H1 (cell line): ENCODE measurements at regions not wholly inside any gene's neighbourhood (a gene's known extent, or its start where the extent isn't known, plus 50 kb on each side); places are given as distances from the start of the nearest gene placed in this dataset.

Source experiments
- CTCF ChIA-PET: fragments of 300-600 bp; sonication (Branson Sonifier 250); formaldehyde crosslinking; loops from one replicate; lab custom pipeline; 2021; ENCODE audit not compliant: partially characterized antibody; lab: Charles Lee
- POLR2A ChIA-PET: fragments of 300-600 bp; sonication (Branson Sonifier 250); formaldehyde crosslinking; loops from one replicate; lab custom pipeline; 2021; ENCODE audit warnings: inconsistent platforms; ENCODE audit not compliant: partially characterized antibody; lab: Charles Lee
- DNase-seq, 2 experiments: peaks; one replicate each; pipeline versions ENCODE4 v3.0.0 to v3.0.0-alpha.2; 2010 to 2022; ENCODE audit warnings: low spot score in 2 of 2, low read depth in 1 of 2, mixed read lengths in 1 of 2
- FAIRE-seq: peaks from 2 replicates; lab custom pipeline; 2011; peaks lifted over from hg19 to GRCh38; lab: Jason Lieb, UNC
- H2AFZ ChIP-seq: 2 replicates; pipeline ENCODE4 v1.8.1; 2012; ENCODE audit warnings: low read length, inconsistent platforms
- H2AK5ac ChIP-seq: 2 replicates; pipeline ENCODE4 v1.6.1; 2013; ENCODE audit warnings: low read depth, low read length
- H2BK120ac ChIP-seq: replicated peaks from 2 replicates; pipeline ENCODE3; 2013; ENCODE audit warnings: low read depth, low read length, inconsistent platforms
- H2BK12ac ChIP-seq: 2 replicates; pipeline ENCODE4 v1.6.1; 2013; ENCODE audit warnings: low read depth, low read length
- H2BK15ac ChIP-seq: 2 replicates; pipeline ENCODE4 v1.6.1; 2013; ENCODE audit warnings: low read length
- H2BK20ac ChIP-seq: 2 replicates; pipeline ENCODE4 v1.6.1; 2013; ENCODE audit warnings: low read length
- H2BK5ac ChIP-seq: 2 replicates; pipeline ENCODE4 v1.6.1; 2013; ENCODE audit warnings: low read depth, low read length
- H3K14ac ChIP-seq: 2 replicates; pipeline ENCODE4 v1.6.1; 2013; ENCODE audit warnings: inconsistent platforms; ENCODE audit not compliant: insufficient read length
- H3K18ac ChIP-seq: 2 replicates; pipeline ENCODE4 v1.6.1; 2013; ENCODE audit warnings: low read length; ENCODE audit errors: extremely low read depth
- H3K23ac ChIP-seq: 2 replicates; pipeline ENCODE4 v1.6.1; 2013; ENCODE audit warnings: inconsistent platforms; ENCODE audit not compliant: insufficient read length
- H3K23me2 ChIP-seq: 2 replicates; pipeline ENCODE4 v1.6.1; 2013; ENCODE audit warnings: low read depth, low read length
- H3K27ac ChIP-seq: 2 replicates; pipeline ENCODE4 v1.6.1; 2011; ENCODE audit warnings: low read depth, low read length, inconsistent platforms
- H3K27me3 ChIP-seq, 4 experiments: replicated peaks in 1 of 4; 1 replicate in 1 of 4; 2 replicates in 3 of 4; pipeline versions ENCODE4 v1.6.1 to v1.8.1; 2011 to 2013; ENCODE audit warnings: low read length in 3 of 4, mild to moderate bottlenecking in 3 of 4, inconsistent platforms in 2 of 4, mixed read lengths in 2 of 4, moderate library complexity in 1 of 4; ENCODE audit not compliant: control insufficient read depth in 3 of 4, insufficient read depth in 3 of 4; ENCODE audit errors: extremely low read depth in 1 of 4
- H3K36me3 ChIP-seq, 4 experiments: 2 replicates each; pipeline versions ENCODE4 v1.6.1 to v1.8.1; 2011 to 2013; ENCODE audit warnings: mild to moderate bottlenecking in 4 of 4, low read length in 3 of 4, moderate library complexity in 2 of 4, control low read depth in 1 of 4, inconsistent platforms in 1 of 4; ENCODE audit not compliant: insufficient read depth in 4 of 4, control insufficient read depth in 2 of 4
- H3K4ac ChIP-seq: replicated peaks from 2 replicates; pipeline ENCODE3; 2013; ENCODE audit warnings: low read length, low read depth, mixed read lengths, inconsistent platforms; ENCODE audit not compliant: insufficient read length
- H3K4me1 ChIP-seq, 4 experiments: replicated peaks in 1 of 4; 1 replicate in 1 of 4; 2 replicates in 3 of 4; pipeline versions ENCODE4 v1.6.1 to v1.8.1; 2011 to 2013; ENCODE audit warnings: low read length in 3 of 4, inconsistent platforms in 2 of 4, mixed read lengths in 1 of 4; ENCODE audit not compliant: insufficient read depth in 4 of 4, control insufficient read depth in 3 of 4
- H3K4me2 ChIP-seq, 2 experiments: 2 replicates each; pipeline versions ENCODE4 v1.6.1 to v1.8.1; 2011 to 2013; ENCODE audit warnings: low read depth in 2 of 2, low read length in 2 of 2, control low read depth in 1 of 2, inconsistent platforms in 1 of 2, mild to moderate bottlenecking in 1 of 2; ENCODE audit not compliant: insufficient read depth in 1 of 2
- H3K4me3 ChIP-seq, 4 experiments: fragments of 200-600, 300-600 bp in 1 of 4; sonication (generic), shearing (Covaris generic), sonication (Bioruptor Twin) in 1 of 4; 2 replicates each; pipeline versions ENCODE4 v1.5.1 to v1.8.1; 2011 to 2016; ENCODE audit warnings: low read length in 4 of 4, low read depth in 3 of 4, control low read depth in 2 of 4, inconsistent platforms in 2 of 4, mild to moderate bottlenecking in 2 of 4, mixed read lengths in 1 of 4, moderate library complexity in 1 of 4; ENCODE audit not compliant: insufficient read depth in 2 of 4; ENCODE audit errors: extremely low read depth in 1 of 4
- H3K56ac ChIP-seq: replicated peaks from 2 replicates; pipeline ENCODE3; 2013; ENCODE audit warnings: low read depth, mild to moderate bottlenecking, mixed read lengths, low read length, inconsistent platforms; ENCODE audit not compliant: insufficient read length
- H3K79me1 ChIP-seq: 2 replicates; pipeline ENCODE4 v1.6.1; 2013; ENCODE audit warnings: low read depth, low read length, control low read depth
- H3K79me2 ChIP-seq, 2 experiments: 2 replicates each; pipeline versions ENCODE4 v1.6.1 to v1.8.1; 2012 to 2013; ENCODE audit warnings: low read length in 2 of 2, mild to moderate bottlenecking in 2 of 2, inconsistent platforms in 1 of 2; ENCODE audit not compliant: insufficient read depth in 2 of 2, control insufficient read depth in 1 of 2
- H3K9ac ChIP-seq, 4 experiments: replicated peaks in 1 of 4; 1 replicate in 1 of 4; 2 replicates in 3 of 4; pipeline versions ENCODE4 v1.6.1 to v1.8.1; 2011 to 2013; ENCODE audit warnings: low read depth in 3 of 4, low read length in 3 of 4, control low read depth in 2 of 4, mild to moderate bottlenecking in 2 of 4, moderate library complexity in 2 of 4, inconsistent platforms in 1 of 4; ENCODE audit errors: extremely low read depth in 1 of 4
- H3K9me3 ChIP-seq, 2 experiments: 2 replicates each; pipeline versions ENCODE4 v1.6.1 to v1.8.1; 2012 to 2013; ENCODE audit warnings: mild to moderate bottlenecking in 2 of 2, moderate library complexity in 2 of 2, control low read depth in 1 of 2, inconsistent platforms in 1 of 2, low read depth in 1 of 2, low read length in 1 of 2, mixed read lengths in 1 of 2; ENCODE audit not compliant: insufficient read depth in 2 of 2
- H4K20me1 ChIP-seq, 2 experiments: replicated peaks in 1 of 2; 2 replicates each; pipeline versions ENCODE3 to v1.8.1; 2011 to 2013; ENCODE audit warnings: inconsistent platforms in 2 of 2, low read length in 2 of 2, mild to moderate bottlenecking in 1 of 2; ENCODE audit not compliant: insufficient read depth in 2 of 2, control insufficient read depth in 1 of 2
- H4K5ac ChIP-seq: 2 replicates; pipeline ENCODE4 v1.6.1; 2013; ENCODE audit warnings: low read length, low read depth, mixed read lengths, inconsistent platforms; ENCODE audit not compliant: insufficient read length
- H4K8ac ChIP-seq: 2 replicates; pipeline ENCODE4 v1.8.0; 2013; ENCODE audit warnings: mild to moderate bottlenecking, moderate library complexity, low read length, inconsistent platforms; ENCODE audit not compliant: insufficient read depth; ENCODE audit errors: extremely low read depth
- H4K91ac ChIP-seq: replicated peaks from 2 replicates; pipeline ENCODE3; 2013; ENCODE audit warnings: low read length, mixed read lengths, inconsistent platforms; ENCODE audit not compliant: insufficient read length
- ATF3 ChIP-seq: IDR thresholded peaks from 2 replicates; pipeline ENCODE4 v1.6.1; 2011; ENCODE audit warnings: low read depth, mild to moderate bottlenecking, low read length; ENCODE audit not compliant: insufficient read depth
- BRCA1 ChIP-seq: IDR thresholded peaks from 2 replicates; pipeline ENCODE4 v1.6.1; 2012; ENCODE audit warnings: low read depth, low read length, improper control_type of control experiment
- CBX8 ChIP-seq: fragments of 300-800, 300-1000 bp; sonication (generic); IDR thresholded peaks from 2 replicates; pipeline ENCODE4 v1.7.1; 2016; ENCODE audit warnings: low read depth, low read length, borderline replicate concordance
- CHD1 ChIP-seq: IDR thresholded peaks from 2 replicates; pipeline ENCODE4 v1.6.1; 2012; ENCODE audit warnings: low read depth, low read length, improper control_type of control experiment
- CREB1 ChIP-seq: IDR thresholded peaks from 2 replicates; pipeline ENCODE4 v1.6.1; 2012; ENCODE audit warnings: inconsistent platforms
- CTCF ChIP-seq, 3 experiments: IDR thresholded peaks; 1 replicate in 2 of 3; 2 replicates in 1 of 3; pipeline versions ENCODE4 v1.5.1 to v1.6.1; 2011; ENCODE audit warnings: low read length in 3 of 3, mild to moderate bottlenecking in 3 of 3, inconsistent platforms in 2 of 3, low read depth in 1 of 3, moderate library complexity in 1 of 3; ENCODE audit not compliant: insufficient read depth in 1 of 3; ENCODE audit errors: control extremely low read depth in 1 of 3
- FOSL1 ChIP-seq: IDR thresholded peaks from 2 replicates; pipeline ENCODE4 v1.6.1; 2011; ENCODE audit warnings: mild to moderate bottlenecking, low read depth, low read length, moderate library complexity; ENCODE audit not compliant: insufficient read depth
- POLR2A ChIP-seq, 2 experiments: IDR thresholded peaks; 1 replicate in 1 of 2; 2 replicates in 1 of 2; pipeline ENCODE4 v1.6.1; 2011; ENCODE audit warnings: low read depth in 2 of 2, low read length in 2 of 2, mild to moderate bottlenecking in 2 of 2; ENCODE audit errors: control extremely low read depth in 1 of 2
- RFX5 ChIP-seq: IDR thresholded peaks from 2 replicates; pipeline ENCODE4 v1.6.1; 2011; ENCODE audit warnings: low read depth, low read length, improper control_type of control experiment, borderline replicate concordance
- RXRA ChIP-seq: IDR thresholded peaks from 2 replicates; pipeline ENCODE4 v1.6.1; 2011; ENCODE audit warnings: low read depth, mild to moderate bottlenecking, low read length, moderate library complexity; ENCODE audit not compliant: insufficient read depth
- SIRT6 ChIP-seq: IDR thresholded peaks from one replicate; pipeline ENCODE4 v1.7.1; 2012; ENCODE audit warnings: low read length, inconsistent platforms
- TAF7 ChIP-seq: optimal IDR thresholded peaks from 2 replicates; pipeline ENCODE3; 2011; ENCODE audit warnings: low read depth, mild to moderate bottlenecking, inconsistent platforms, low read length, moderate library complexity, borderline replicate concordance
- ZNF274 ChIP-seq: IDR thresholded peaks from 2 replicates; pipeline ENCODE4 v1.7.0; 2012; ENCODE audit warnings: low read length, borderline replicate concordance; ENCODE audit errors: extremely low read depth
- WGBS, 2 experiments: shearing (Covaris generic) in 1 of 2; methylation state at CpG; one replicate each; pipeline versions ENCODE4 v1.1.6 to v1.1.7; 2013 to 2015; ENCODE audit warnings: low lambda C conversion rate in 2 of 2, mixed read lengths in 2 of 2, inconsistent platforms in 1 of 2, low coverage in 1 of 2, missing lambda C conversion rate in 1 of 2; ENCODE audit not compliant: insufficient replicate concordance in 2 of 2, insufficient coverage in 1 of 2, insufficient read length in 1 of 2; ENCODE audit errors: extremely low coverage in 1 of 2, missing lambda C conversion rate in 1 of 2; 5-methylcytosine and 5-hydroxymethylcytosine counted together

- H2BK20ac ChIP-seq = no peak overlapping the region
- peaks cover 0 to 1% (median 0%) of the 10 kb centered on the region in 4 experiments; a peak in 1 of 7 replicates for H3K27me3 ChIP-seq
- H3K79me2 ChIP-seq = no peaks in the 10 kb centered on the region
- no peak overlapping the region for H2BK12ac ChIP-seq
- no peak overlapping the region for H2BK120ac ChIP-seq
- H3K23me2 ChIP-seq = no peaks in the 10 kb centered on the region
- H3K14ac ChIP-seq = no peak overlapping the region
- H2BK5ac ChIP-seq = no peak overlapping the region
- peaks cover 7% of the 10 kb centered on the region in 2 experiments; a peak in 1 of 4 replicates for H3K9me3 ChIP-seq
- DNase-seq (no peak), FAIRE-seq (no peak)
- H2BK15ac ChIP-seq = no peak overlapping the region
- no peak overlapping the region for H3K4me2 ChIP-seq
- WGBS, 2 experiments = 93% methylated on average over 2 of the region's 2 CpGs; no CpG with 5 or more reads in 1 of the 2 experiments
- H4K91ac ChIP-seq = no peak overlapping the region
- POLR2A ChIA-PET = no interaction called here
- no peak overlapping the region for H3K23ac ChIP-seq
- H3K36me3 ChIP-seq = no peaks in the 10 kb centered on the region
- no peak overlapping the region for H3K18ac ChIP-seq
- no peaks in the 10 kb centered on the region for H4K20me1 ChIP-seq
- H3K4me3 ChIP-seq = no peak overlapping the region
- no peak overlapping the region for H2AFZ ChIP-seq
- no peak overlapping the region for H2AK5ac ChIP-seq
- no peak overlapping the region for H3K56ac ChIP-seq
- no peak overlapping the region for H3K4ac ChIP-seq
- no peak overlapping the region for H4K5ac ChIP-seq
- no peaks in the 10 kb centered on the region for H3K79me1 ChIP-seq
- TF ChIP-seq CTCF (IDR thresholded peaks at IDR 0.05; ENCODE audit: control extremely low read depth in 1 of 3, insufficient read depth in 1 of 3, low read depth in 1 of 3, low read length in 3 of 3) (no peak), SIRT6 (no peak), RXRA (no peak), ATF3 (no peak), BRCA1 (no peak), POLR2A (IDR thresholded peaks at IDR 0.05; ENCODE audit: control extremely low read depth in 1 of 2, low read depth in 2 of 2, low read length in 2 of 2) (no peak), CBX8 (no peak), CHD1 (no peak), RFX5 (no peak), CREB1 (no peak), FOSL1 (no peak), ZNF274 (no peak), TAF7 (no peak)
- TF ChIP-seq, all 59 proteins: peak for 0
- H3K27ac ChIP-seq = no peak overlapping the region
- no peaks in the 10 kb centered on the region for H3K4me1 ChIP-seq
- H3K9ac ChIP-seq = no peak overlapping the region
- no peak overlapping the region for H4K8ac ChIP-seq
- CTCF ChIA-PET = interaction anchor here (1.6 to 5.1 kb wide), 2 partner anchors 12 to 18 kb away, joined by 6 to 32 read pairs; no protein-coding TSS in a partner anchor
Measured at GRCh38 chr10:78247266-78247665, 213.6 kb downstream of the RPS24 start.
